ENCODE measurements at regions not wholly inside any gene's neighbourhood (a gene's known extent, or its start where the extent isn't known, plus 50 kb on each side); places are given as distances from the start of the nearest gene placed in this dataset.

DNA sequence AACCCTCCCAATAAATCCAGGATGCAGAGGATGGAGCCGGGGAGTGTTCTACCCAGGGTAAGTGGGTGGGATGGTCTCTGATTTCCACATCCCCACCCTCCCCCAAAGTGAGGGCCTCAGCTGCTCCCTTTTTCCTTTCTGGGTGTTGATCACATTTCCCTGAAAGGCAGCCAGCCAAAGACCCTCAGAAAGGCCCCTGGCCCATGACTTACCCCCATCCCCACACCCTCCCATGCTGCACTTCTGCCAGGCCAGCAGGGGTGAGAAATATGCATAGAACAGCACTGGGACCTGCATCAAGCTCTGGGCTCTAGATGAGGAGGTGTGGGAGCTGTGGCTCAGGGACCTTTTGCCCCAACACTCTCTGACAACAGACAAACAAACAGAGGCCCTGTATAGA lies 927.3 kb upstream of the ZNF722 start:
- POLR2A ChIA-PET = no interaction called here
- Mint-ChIP-seq H3K4me1 (no peaks in the 10 kb centered on the region), H3K27ac (no peak overlapping the region), H3K4me3 (no peak overlapping the region), H3K27me3 (ENCODE audit: low read depth) (peaks cover 17% of the 10 kb centered on the region), H3K36me3 (peaks cover 76% of the 10 kb centered on the region), H3K9me3 (peaks cover 71% of the 10 kb centered on the region)
- CTCF ChIA-PET = no interaction called here
- DNase-seq (ENCODE audit: low spot score) (no peak), ATAC-seq (no peak)
- TF ChIP-seq ZNF263 (CRISPR knock-in tag; IDR thresholded peaks at IDR 0.05; ENCODE audit: low read depth) = no peak
- TF ChIP-seq ZNF232 (CRISPR knock-in tag; IDR thresholded peaks at IDR 0.05) = no peak
- TF ChIP-seq GRHL2 (CRISPR knock-in tag; IDR thresholded peaks at IDR 0.05; ENCODE audit: insufficient replicate concordance, severe bottlenecking) = no peak

DNA sequence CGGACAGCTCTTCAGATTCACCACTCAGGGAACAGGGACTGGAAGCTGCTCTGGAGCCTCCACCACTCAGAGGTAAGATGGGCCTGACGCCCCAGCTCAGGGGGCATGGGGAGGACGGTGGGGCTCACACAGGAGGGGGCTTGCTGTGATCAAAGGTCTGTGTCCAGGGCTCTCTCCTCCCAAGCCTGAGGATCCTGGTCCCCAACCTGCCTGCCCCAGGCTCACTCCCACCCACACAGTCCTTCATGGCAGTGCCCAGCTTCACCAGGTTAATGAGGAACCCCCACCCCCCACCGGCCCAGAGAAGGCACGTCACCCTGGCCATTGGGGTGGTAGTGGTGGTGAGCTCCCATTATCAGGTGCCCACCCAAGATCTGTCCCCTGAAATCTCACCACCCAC lies 926.7 kb upstream of the ZNF722 start:
- no peaks in the 10 kb centered on the region for H3K4me1 Mint-ChIP-seq
- TF ChIP-seq, protein P1, sequence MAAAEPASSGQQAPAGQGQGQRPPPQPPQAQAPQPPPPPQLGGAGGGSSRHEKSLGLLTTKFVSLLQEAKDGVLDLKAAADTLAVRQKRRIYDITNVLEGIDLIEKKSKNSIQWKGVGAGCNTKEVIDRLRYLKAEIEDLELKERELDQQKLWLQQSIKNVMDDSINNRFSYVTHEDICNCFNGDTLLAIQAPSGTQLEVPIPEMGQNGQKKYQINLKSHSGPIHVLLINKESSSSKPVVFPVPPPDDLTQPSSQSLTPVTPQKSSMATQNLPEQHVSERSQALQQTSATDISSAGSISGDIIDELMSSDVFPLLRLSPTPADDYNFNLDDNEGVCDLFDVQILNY (CRISPR knock-in tag; IDR thresholded peaks at IDR 0.05) = no peak
- TF ChIP-seq HMGA2 (CRISPR knock-in tag; IDR thresholded peaks at IDR 0.05) = no peak
- TF ChIP-seq ZNF423 (CRISPR knock-in tag; IDR thresholded peaks at IDR 0.05) = no peak
- TF ChIP-seq ESRRA (CRISPR knock-in tag; IDR thresholded peaks at IDR 0.05; ENCODE audit: borderline replicate concordance) = no peak
- no peak for TF ChIP-seq SMAD4 (CRISPR knock-in tag; IDR thresholded peaks at IDR 0.05)
- TF ChIP-seq JAZF1 (CRISPR knock-in tag; IDR thresholded peaks at IDR 0.05) = no peak
- TF ChIP-seq ZNF396 (CRISPR knock-in tag; IDR thresholded peaks at IDR 0.05; ENCODE audit: borderline replicate concordance) = no peak
- TF ChIP-seq NFYB (CRISPR knock-in tag; conservative IDR thresholded peaks at IDR 0.05; ENCODE audit: low read depth) = no peak
- TF ChIP-seq CDX4 (CRISPR knock-in tag; IDR thresholded peaks at IDR 0.05; ENCODE audit: borderline replicate concordance) = no peak
- TF ChIP-seq CREM (CRISPR knock-in tag; IDR thresholded peaks at IDR 0.05) = no peak
- TF ChIP-seq MYBL2 (CRISPR knock-in tag; IDR thresholded peaks at IDR 0.05) = no peak
- TF ChIP-seq SOX15 (CRISPR knock-in tag; IDR thresholded peaks at IDR 0.05) = no peak
- TF ChIP-seq NFATC4 (CRISPR knock-in tag; IDR thresholded peaks at IDR 0.05) = no peak
- ATAC-seq = no peak
- ChIA-PET POLR2A (no interaction called here), CTCF (no interaction called here)
- DNase-seq (ENCODE audit: low spot score) = no peak
- peaks cover 76% of the 10 kb centered on the region for H3K36me3 Mint-ChIP-seq
- peaks cover 17% of the 10 kb centered on the region for H3K27me3 Mint-ChIP-seq (ENCODE audit: low read depth)
- no peak overlapping the region for H3K27ac Mint-ChIP-seq
- no peak overlapping the region for H3K4me3 Mint-ChIP-seq
- H3K9me3 Mint-ChIP-seq = peaks cover 66% of the 10 kb centered on the region

GRCh38 chr7:63072806-63073205 lies 925.8 kb upstream of the ZNF722 start:
- Mint-ChIP-seq H3K4me1 (no peaks in the 10 kb centered on the region), H3K27ac (no peak overlapping the region), H3K36me3 (peaks cover 69% of the 10 kb centered on the region), H3K4me3 (no peak overlapping the region), H3K27me3 (ENCODE audit: low read depth) (peaks cover 17% of the 10 kb centered on the region), H3K9me3 (peaks cover 57% of the 10 kb centered on the region)
- DNase-seq (ENCODE audit: low spot score) (no peak), ATAC-seq (no peak)
- TF ChIP-seq CREM (CRISPR knock-in tag; IDR thresholded peaks at IDR 0.05) = no peak
- TF ChIP-seq MYBL2 (CRISPR knock-in tag; IDR thresholded peaks at IDR 0.05) = no peak
- TF ChIP-seq TEAD1 (CRISPR knock-in tag; IDR thresholded peaks at IDR 0.05) = no peak
- TF ChIP-seq, protein P2, sequence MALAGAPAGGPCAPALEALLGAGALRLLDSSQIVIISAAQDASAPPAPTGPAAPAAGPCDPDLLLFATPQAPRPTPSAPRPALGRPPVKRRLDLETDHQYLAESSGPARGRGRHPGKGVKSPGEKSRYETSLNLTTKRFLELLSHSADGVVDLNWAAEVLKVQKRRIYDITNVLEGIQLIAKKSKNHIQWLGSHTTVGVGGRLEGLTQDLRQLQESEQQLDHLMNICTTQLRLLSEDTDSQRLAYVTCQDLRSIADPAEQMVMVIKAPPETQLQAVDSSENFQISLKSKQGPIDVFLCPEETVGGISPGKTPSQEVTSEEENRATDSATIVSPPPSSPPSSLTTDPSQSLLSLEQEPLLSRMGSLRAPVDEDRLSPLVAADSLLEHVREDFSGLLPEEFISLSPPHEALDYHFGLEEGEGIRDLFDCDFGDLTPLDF (CRISPR knock-in tag; IDR thresholded peaks at IDR 0.05) = no peak
- no peak for TF ChIP-seq AR (CRISPR knock-in tag; IDR thresholded peaks at IDR 0.05)
- POLR2A ChIA-PET = no interaction called here
- CTCF ChIA-PET = no interaction called here

Data from WTC11 (cell line).